ENCODE measurements at regions not wholly inside any gene's neighbourhood (a gene's known extent, or its start where the extent isn't known, plus 50 kb on each side); places are given as distances from the start of the nearest gene placed in this dataset.
"Not testable (repeated sequence)": the region's sequence is repeated elsewhere in the genome, so short reads cannot be mapped to it uniquely, and the experiment has no call there.

DNA sequence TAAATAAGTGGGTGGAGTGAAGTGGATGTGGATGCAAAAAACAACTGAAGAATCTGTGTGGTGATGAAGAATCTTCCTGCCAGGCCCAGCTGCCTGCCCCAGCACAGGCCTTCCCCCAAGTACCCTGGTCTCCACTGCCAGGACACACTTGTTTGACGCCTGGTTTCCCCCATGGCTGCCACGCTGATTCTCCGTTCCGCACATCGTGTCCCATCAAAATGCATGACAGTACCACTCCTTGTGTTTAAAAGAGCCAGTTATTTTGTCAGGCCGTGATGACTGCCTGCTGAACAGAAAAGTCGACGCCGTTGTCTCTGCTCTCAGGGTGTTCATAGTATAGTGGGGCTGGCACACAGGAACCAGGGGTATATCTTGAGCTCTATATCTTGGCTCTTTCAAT is 50.3 kb upstream of the KYNU start:
- DNase-seq = no peak

DNA sequence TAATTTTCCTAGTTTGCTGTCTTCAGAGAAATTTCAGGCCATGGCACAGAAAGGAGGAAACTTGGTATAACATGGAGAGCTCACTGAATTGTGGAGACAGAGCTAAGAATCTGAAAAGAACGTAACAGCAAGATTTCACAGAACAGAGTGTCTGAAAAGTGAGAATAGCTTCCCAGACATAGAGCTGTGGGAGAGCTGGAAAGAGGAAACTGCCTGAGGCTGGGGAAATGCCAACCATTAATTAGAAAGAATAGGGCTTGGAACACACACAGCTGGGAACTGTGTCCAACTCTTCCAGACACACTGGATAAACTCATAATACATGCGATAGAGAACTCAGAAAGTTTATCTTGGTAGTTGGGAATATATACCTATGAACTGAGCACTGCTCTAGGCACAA is 51.6 kb upstream of the KYNU start:
- DNase-seq = no peak

- DNase-seq = no peak
These were observed 52.7 kb upstream of the KYNU start for GRCh38 chr2:142824756-142825155.

GRCh38 chr2:142822190-142822589 is 55.3 kb upstream of the KYNU start:
- no peak for DNase-seq

DNA sequence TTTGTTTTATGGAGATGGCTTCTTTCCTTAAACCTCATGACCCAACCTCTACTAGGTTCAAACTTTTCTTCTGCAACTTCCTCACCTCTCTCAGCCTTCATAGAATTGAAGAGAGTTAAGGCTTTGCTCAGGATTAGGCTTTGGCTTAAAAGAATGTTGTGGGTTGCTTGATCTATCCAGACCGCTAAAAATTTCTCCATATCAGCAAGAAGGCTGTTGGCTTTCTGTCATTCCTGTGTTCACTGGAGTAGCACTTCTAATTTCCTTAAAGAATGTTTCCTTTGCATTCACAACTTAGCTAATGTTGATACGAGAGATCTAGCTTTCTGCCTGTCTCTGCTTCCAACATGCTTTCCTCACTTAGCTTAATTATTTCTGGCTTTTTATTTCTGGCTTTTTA is 58.1 kb upstream of the KYNU start:
- DNase-seq = no peak

GRCh38 chr2:142815375-142815774 is 62.1 kb upstream of the KYNU start:
- DNase-seq = no peak

GRCh38 chr2:142813830-142814829 is 63.3 kb upstream of the KYNU start:
- no peak for DNase-seq

DNA sequence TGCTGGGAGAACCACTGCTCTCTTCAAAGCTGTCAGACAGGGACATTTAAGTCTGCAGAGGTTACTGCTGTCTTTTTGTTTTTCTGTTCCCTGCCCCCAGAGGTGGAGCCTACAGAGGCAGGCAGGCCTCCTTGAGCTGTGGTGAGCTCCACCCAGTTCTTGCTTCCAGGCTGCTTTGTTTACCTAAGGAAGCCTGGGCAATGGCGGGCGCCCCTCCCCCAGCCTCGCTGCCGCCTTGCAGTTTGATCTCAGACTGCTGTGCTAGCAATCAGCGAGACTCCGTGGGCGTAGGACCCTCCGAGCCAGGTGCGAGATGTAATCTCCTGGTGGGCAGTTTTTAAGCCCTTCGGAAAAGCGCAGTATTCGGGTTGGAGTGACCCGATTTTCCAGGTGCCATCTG is 65.8 kb upstream of the KYNU start:
- not testable (repeated sequence) for DNase-seq

- no peak for DNase-seq
These were observed 72.2 kb upstream of the KYNU start for GRCh38 chr2:142805244-142805643.

- DNase-seq = no peak
These were observed 74.3 kb upstream of the KYNU start for GRCh38 chr2:142803158-142803557.

DNA sequence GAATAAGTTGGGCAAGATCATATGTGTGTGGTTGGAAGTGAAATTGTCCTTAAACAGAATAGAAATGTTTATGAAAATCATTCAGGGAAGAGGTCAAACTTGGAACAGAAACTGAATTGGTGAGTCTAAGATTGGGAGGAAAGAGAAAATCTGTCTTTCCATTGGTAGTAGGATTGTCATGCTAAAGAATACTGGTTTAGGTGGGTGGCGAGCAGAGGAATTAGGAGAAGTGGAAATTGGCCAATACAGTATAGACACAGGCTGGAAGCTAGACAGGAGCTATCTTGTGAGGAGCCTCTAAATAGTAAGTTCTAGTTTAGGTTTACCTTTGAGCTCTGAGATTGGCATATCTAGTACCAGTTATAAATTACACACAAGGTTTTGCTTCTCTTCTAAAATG is 80.9 kb upstream of the KYNU start:
- DNase-seq = no peak

DNA sequence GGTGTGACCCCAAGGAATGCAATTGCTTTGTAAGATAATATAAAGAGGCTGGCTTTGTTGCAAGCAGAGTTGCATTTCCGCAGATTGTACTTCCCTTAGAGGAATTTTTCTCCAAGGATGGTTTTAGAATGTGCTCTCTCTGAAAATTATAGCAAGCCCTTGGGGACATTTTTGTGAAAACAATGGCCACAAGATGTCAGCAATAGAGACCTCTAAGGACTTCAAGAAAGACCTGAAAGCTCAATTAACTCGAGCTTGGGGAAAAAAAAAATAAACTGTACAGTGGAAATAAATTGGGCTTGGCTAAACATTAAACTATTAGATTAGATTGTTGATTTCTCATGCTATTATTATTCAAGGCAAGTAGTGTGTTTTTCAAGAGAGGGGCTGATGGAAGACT is 81.3 kb upstream of the KYNU start:
- DNase-seq = no peak

DNA sequence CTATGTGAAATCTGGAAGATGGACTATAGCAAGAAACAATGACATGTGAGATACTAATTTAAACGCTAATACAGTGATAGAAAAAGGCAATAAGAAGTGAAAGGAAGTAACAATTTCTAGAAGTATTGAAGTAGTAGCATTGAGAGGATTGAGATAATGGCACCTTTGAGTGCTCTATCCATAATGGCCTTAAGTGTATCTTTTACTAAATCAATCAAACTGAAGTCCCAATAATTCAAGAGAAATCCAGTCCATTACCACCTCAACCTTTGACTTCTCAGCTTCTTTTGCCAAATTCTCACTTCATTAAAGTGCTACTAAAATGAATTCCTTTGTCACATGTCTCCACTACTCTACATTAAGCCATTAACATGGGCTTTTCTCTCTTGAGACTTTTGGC is 82.6 kb upstream of the KYNU start:
- no peak for DNase-seq

- DNase-seq = not testable (repeated sequence)
These were observed 85.1 kb upstream of the KYNU start for GRCh38 chr2:142792328-142792727.

GRCh38 chr2:142791335-142791734 is 86.1 kb upstream of the KYNU start:
- DNase-seq = no peak

DNA sequence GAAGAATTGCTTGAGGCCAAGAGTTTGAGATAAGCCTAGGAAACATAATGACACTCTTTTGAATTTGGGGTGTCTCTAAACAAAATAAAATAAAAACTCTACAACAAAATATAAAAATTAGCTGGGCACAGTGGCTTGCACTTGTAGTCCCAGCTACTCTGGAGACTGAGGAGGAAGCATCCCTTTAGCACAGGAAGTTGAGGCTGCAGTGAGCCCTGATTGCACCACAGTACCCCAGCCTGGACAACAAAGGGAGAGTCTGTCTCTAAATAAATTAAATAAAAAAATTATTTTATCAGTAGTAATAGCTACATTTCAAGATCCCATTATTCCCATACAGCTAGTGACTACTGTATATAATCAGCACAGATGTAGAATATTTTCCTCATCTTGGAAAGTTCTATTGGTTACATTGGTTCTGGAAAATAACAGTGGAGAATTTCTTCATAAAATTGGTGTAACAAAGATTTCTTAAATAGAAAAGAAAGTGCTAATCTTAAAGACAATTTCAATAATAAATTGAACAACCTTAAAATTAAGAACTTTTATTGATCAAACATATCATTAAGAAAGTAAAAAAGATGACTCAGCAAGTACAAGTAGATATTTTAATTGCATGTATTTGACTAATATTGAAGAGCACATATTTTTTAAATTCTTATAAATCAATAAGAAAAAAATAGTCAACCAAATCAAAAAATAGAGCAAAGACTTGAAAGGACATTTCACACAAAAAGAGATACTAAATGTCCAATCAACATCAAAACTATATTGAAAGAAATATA is 90.4 kb upstream of the KYNU start:
- DNase-seq = no peak

- DNase-seq = no peak
These were observed 94.5 kb upstream of the KYNU start for GRCh38 chr2:142782942-142783443.

GRCh38 chr2:142781146-142781545 is 96.3 kb upstream of the KYNU start:
- no peak for DNase-seq

DNA sequence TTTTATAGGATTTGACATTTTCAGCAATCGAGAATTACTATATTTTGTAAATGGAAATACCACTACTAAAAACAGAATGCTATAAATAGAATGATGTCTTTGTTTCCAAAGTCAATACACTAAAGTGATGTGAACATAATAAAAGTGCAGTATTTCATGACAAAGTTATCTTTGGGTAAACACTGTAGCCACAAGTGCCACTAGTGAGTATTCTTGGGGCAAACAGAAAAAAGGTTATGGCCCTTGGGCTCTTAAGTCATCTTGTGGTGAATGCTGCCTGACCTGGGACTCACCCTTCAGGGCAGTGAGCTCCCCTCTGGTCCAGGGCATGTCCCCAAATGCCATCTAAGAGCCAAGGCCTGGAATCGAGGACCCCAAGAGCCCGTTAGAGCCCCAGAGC is 99.2 kb upstream of the KYNU start:
- DNase-seq = no peak

- no peak for DNase-seq
These were observed 99.7 kb upstream of the KYNU start for GRCh38 chr2:142777742-142778141.

DNA sequence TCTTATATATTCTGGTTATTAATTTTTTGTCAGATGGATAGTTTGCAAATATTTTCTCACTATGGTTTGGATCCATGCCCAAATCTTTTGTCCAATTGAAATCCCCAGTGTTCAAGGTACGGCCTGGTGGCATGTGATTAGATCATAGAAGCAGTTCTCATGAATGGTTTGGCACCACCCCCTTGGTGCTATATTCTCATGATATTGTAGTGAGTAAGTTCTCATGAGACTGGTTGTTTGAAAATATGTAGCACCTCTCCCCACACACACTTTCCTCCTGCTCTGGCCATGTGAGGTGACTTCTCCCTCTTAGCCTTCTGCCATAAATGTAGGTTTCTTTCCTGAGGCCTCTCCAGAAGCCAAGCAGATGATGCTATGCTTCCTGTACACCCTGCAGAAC is 107.7 kb upstream of the KYNU start:
- DNase-seq = no peak

DNA sequence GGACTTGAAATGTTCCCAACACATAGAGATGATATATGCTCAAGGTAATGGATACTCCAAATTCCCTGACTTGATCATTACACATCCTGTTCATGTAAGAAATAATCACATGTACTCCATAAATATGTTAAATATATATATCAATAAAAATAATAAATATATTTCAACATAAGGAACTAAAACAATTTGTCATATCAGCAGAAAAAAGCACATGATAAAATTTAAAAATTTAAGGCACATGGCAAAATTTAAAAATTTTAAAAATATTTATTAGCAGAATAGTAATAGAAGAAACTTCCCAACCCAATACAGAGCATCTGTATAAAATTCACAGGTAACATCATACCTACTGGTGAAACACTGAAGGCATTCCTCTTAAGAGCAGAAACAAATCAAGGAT is 109.6 kb upstream of the KYNU start:
- DNase-seq = no peak

DNA sequence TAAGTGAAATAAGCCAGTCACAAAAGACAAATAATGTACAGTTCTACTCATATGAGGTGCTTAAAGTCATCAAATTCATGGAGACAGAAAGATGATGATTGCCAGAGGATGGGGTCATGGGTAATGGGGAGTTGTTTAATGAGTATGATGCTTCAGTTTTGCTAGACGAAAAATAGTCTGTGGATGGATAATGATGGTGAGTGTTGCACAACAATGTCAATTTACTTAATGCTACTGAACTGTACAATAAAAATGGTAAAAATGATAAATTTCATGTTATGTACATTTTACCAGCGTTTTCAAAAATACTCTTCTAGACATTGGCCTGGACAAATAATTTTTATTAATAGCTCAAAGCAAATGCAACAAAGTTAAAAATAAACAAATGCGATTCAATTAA is 118.5 kb upstream of the KYNU start:
- DNase-seq = no peak

GRCh38 chr2:142757111-142757510 is 120.4 kb upstream of the KYNU start:
- DNase-seq = no peak

Data from CD4-positive, alpha-beta T cell treated with Interleukin-21 for 1 hour (primary cell).